VCaP (cell line): ENCODE measurements at regions not wholly inside any gene's neighbourhood (a gene's known extent, or its start where the extent isn't known, plus 50 kb on each side); places are given as distances from the start of the nearest gene placed in this dataset.

Experiments used
- H3K27ac ChIP-seq: fragments of 450-650 bp; 2 replicates; pipeline ENCODE4 v1.5.1; 2017
- CTCF ChIP-seq: fragments of 450-650 bp; conservative IDR thresholded peaks from 2 replicates; pipeline ENCODE4 v1.5.1; 2017; ENCODE audit warnings: mild to moderate bottlenecking, moderate library complexity

- no peak for TF ChIP-seq CTCF
- no peak overlapping the region for H3K27ac ChIP-seq
Measured at GRCh38 chr3:88318067-88318466, 168.3 kb downstream of the C3orf38 start.

GRCh38 chr3:88321363-88322050 is 171.7 kb downstream of the C3orf38 start:
- TF ChIP-seq CTCF = no peak
- no peak overlapping the region for H3K27ac ChIP-seq

- TF ChIP-seq CTCF = no peak
Measured at GRCh38 chr3:88324788-88325187, 175.0 kb downstream of the C3orf38 start.

GRCh38 chr3:88334187-88334868 is 184.6 kb downstream of the C3orf38 start:
- TF ChIP-seq CTCF = no peak
- no peak overlapping the region for H3K27ac ChIP-seq

More at GRCh38 chr3:88324788-88325187, 175.0 kb downstream of the C3orf38 start:
- no peak overlapping the region for H3K27ac ChIP-seq

GRCh38 chr3:88336894-88337293 is 187.1 kb downstream of the C3orf38 start:
- no peak overlapping the region for H3K27ac ChIP-seq
- TF ChIP-seq CTCF = no peak

- no peak for TF ChIP-seq CTCF
Measured at GRCh38 chr3:88343264-88343663, 193.5 kb downstream of the C3orf38 start.

GRCh38 chr3:88346643-88347042 is 196.9 kb downstream of the C3orf38 start:
- H3K27ac ChIP-seq = no peak overlapping the region
- no peak for TF ChIP-seq CTCF

More at GRCh38 chr3:88343264-88343663, 193.5 kb downstream of the C3orf38 start:
- no peak overlapping the region for H3K27ac ChIP-seq
